Iris pigment epithelial cell (primary cell): ENCODE measurements at regions not wholly inside any gene's neighbourhood (a gene's known extent, or its start where the extent isn't known, plus 50 kb on each side); places are given as distances from the start of the nearest gene placed in this dataset.
"Not testable (repeated sequence)": the region's sequence is repeated elsewhere in the genome, so short reads cannot be mapped to it uniquely, and the experiment has no call there.

Source experiments
- DNase-seq: peaks from one replicate; pipeline ENCODE4 v3.0.0-alpha.2; 2011; ENCODE audit warnings: low read depth

DNA sequence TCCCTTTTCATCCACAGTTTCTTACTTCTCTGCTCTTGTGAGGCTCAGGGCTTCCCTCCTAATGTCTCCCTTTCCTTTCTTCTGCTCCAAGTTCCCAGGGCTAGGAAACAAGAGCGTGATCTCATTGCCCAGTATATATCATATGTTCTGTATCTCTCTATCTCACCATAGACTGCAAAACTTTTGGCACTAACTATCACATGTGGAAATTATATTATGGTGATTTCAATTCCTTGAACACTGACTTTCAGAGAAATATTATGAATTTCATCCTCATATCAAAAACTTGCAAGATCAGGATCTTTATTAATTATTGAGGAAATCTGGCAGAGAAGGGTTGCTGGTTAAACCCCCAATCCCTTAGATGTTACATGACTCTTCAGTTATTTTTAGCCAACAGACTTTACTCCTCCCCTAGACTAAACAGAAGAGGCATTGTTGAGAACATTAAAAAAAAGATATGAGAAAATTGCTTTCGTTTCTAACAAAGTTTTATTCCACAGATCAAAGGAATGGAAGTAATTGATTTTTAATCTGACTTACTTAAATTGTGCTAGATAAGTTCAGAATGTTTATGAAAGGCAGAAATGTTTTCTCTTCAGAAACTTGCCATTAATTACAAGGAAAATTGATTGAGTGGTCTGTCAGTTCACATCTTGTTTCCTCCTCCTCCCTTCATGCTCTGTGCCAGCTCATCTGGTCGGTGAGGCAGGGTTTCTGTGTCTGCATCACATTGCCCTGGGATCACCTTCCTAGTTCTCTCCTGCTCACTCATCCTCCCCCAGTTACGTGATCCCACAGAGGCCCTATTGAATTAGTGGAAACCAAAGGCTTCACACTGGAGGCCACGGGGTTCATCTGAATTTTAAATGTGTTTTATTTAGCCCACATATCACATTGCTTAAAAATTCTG, 378.5 kb downstream of the LMO7 start:
- DNase-seq, result peak; percentile 80

DNA sequence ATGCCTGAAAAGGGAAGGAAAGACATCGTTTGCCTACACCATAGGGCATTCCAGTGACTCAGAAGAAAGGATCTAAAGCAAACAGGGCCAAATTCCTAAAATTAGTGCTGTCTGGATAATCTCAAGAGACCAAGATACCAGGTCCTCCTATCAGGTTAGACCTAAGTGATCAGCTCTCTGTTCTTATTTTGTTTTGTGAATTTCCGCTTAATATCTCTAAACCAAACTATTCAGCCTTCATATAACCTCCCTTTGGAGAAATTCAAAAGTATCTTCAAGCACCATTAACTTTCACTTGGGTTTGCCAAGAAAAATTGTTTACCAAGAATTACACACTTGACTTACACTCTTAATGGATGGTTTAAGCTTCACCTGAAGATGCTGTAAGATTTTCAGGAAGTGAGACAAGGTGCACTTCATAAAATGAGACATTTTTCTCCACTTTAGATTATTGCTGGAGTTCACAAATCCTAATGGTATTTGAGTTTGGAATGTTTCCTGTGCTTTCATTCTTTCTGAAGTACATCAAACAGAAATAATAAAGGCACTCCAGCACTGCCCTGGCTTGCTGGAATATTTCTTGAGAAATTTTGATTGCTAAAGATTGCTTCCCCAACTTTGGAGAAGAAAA, 376.1 kb downstream of the LMO7 start:
- peak; percentile 64 for DNase-seq

DNA sequence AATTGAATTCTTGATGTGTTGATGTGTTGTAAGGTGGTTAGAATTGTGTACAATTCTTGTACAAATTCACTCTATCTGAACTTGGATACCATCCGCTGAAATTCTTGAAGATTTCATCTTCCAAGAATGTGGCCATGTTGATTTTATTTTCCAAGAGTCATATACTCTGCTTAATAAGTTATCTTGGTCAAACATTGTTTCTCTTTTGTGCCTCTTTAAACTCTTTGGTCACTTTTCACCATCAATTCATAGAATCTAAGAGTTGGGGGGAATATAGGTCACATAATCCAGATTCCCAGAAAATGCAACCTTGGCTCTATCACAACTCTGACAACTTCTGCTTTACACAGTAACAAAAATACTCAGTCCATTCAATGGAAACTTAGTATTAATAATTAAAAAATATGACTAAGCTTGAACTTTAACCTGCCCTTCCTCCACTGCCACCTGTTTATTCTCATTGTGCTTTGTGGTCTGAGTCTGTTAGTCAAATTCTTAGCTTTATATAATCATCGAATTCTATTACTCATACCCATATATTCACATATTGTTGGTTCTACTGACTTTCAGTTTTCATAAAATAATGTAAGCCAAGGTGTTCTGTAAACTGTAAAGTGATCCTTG, 373.2 kb downstream of the LMO7 start:
- peak; percentile 74 for DNase-seq

DNA sequence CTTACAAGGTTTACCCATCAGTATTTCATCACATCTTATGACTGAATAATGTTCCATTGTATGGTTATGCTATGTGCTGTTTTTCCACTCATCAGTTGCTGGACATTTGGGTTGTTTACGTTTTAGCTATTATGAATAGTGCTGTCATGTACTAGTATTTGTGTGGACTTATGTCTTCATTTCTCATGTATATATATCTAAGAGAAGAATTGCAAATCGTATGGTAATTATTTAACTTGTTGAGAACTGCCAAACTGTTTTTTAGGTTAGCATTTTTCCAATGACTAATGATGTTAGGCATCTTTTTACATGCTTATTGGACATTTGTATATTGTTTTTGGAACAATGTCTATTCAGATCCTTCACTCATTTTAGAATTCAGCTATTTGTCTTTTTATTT, 368.3 kb downstream of the LMO7 start:
- peak; percentile 73 for DNase-seq

DNA sequence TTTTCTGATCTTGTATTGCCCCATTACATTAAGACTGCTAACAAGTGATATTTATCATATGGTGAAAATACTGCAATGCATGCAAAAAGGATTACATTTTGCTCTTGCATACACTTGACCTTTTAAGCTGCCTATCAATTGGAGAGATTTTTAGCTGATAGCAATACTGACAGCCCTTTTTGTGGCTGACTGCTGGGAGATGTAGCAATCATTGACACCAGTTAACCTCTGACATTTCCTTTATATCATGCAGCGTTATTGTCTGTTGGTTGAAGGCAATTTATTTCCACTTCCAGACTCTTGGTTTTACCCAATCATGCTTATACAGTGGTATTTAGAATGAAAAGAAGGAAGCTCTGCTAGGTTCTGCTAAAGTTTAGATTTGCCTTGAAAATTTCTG, 364.0 kb downstream of the LMO7 start:
- DNase-seq, result no peak

DNA sequence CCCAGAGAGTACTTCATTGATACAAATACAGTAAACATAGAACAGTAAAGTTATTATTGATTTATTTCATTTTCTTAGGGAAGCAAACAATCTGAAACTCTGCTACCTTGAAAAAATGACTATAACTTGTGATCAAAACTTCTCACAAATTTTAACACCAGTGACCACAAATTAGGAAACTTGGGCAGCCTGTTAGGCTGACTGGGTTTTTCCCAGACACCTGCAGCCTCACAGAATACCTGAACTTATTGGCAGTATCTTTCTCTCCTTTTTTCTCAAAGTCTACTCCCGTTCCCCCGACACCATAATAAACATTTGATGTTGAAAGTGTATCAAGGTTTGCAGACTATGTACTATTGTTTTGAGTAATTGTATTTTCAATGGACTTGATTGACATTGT, 360.5 kb downstream of the LMO7 start:
- DNase-seq, result no peak

DNA sequence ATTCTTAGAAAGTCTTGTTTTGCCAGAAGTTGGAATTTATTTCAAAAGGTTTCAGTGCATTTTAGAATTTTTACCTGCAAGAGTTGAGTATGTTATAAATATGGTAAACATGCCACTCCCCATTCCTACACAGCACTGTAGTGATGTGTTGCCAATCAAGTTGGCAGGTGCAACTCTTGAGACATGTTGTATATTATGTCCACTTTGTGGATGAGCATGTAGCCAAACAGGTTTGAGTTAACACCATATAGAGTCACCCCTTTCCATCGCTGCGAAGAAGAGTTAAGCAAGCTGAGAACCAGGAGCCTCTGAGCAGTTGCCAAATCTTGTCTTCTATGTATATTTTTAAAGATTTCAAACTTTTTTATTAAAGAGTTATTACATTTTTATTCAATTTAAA, 359.8 kb downstream of the LMO7 start:
- DNase-seq, result no peak

DNA sequence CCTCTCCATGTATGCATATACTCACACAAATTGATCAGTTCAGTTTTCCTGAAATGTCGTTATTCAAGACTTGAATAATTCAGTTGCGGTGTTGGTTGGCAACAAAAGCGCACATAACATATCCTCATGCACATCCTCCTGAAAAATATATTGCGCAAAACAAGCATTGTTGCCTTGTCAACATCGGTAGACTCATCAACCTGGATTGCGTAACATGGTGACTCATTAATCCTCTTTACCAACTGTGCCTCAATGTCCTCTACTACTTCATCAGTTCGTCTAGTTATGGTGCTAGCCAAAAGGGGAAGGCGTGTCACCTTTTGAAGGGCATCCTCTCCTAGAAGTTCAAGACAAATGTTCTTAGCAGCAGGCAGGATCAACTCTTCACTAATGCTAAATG, 357.7 kb downstream of the LMO7 start:
- peak; percentile 50 for DNase-seq

DNA sequence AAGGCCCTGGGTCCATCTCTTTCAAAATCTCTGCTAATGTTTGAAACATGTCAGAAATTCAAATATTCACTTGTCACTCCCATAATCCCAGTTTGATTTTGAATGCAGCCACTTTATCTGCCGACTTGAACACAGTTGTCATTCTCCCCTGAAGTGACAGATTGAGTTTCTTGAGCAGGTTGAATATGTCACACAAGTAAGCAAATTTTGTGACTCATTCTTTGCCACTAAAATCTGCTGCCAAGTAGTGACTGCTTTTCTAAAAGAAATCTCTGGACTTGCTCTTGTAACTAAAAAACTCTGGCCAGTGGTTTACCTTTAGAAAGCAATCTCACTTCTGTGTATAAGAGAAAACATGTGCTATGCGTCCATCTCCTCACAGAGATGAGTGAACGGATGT, 357.1 kb downstream of the LMO7 start:
- no peak for DNase-seq

DNA sequence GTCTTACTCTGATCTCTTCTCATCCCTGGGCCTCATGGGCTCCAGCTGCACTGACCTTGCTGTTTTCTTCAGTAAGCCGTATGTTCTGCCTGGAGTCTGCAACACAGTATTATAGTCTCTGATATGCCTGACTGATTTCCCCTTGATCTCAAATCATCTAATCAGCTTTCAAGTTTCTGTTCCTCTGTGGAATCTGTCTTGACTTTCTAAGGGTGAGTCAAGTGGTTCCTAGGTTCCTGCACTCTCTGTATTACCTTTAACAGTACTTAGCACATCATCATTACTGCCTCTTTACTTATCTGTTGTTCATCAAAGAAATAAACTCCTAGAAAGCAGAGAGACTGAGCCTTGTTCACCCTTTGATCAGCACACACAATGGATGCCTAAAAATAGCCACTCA, 350.7 kb downstream of the LMO7 start:
- DNase-seq, result no peak

DNA sequence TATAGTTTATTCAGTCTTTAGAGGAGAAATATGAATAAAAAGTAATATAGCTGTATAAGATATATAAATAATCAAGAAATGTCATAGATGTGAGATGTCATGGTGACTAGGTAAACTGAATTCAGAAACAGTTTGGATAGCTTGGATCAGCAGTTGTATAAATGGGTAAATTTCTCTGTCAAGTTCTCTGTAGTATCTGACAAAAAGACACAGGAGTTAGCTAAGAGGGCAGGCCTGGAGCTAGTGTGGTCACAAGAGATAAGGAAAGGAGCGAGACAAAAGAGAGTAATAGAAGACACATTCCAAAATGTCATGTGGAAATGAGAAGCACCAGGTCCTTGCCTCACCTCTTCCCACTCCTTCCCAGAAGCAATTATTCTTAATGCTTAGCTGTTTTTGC, 349.0 kb downstream of the LMO7 start:
- DNase-seq, result no peak

DNA sequence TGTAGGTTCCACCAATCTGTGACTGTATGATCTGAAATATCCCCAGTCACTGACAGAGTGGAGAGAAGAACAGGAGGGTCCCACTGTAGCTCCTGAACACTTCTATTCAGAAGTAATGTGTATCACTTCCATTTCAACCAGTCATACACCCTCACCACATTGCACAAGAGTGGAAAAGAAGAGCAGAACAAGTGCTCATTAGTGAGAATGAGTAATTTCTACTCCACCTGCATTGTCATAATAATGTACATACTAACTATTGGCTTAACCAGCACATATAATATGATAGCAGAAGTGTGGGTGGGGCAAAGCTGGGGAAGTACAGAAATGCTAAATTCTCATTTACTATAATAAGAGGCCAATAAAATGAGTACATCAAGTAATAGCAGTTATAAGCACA, 342.7 kb downstream of the LMO7 start:
- DNase-seq, result no peak

DNA sequence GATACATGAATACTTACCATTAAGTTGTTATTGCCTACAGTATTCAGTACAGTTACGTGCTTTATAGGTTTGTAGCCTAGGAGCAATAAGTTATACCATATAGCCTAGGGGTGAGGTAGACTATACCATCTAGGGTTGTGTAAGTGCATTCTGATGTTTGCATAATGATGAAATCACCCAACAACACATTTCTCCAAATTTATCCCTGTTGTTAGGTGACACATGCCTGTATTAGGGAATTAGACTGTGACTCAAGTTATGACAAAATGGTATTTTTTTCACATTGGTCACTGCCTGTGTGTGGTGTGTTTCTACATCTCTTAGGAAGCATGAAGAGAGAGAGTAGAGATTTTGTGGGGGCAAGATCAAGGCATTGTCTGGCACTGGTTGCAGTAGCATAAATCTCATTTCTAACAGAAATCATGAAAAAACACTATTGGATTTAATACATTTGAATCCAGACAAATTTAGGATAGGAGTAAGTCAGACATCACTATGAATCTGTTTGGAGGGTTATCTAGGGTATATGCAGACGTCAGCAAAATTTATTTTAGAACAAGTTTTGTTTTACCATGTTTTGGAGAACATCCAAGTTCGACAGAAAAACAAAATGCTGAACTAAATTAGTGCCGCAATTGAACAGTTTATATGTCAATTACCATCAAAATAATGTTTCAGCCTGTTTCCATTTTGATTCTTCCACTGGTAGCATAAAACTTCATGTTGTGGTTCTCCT, 332.1 kb downstream of the LMO7 start:
- peak; percentile 8 for DNase-seq

DNA sequence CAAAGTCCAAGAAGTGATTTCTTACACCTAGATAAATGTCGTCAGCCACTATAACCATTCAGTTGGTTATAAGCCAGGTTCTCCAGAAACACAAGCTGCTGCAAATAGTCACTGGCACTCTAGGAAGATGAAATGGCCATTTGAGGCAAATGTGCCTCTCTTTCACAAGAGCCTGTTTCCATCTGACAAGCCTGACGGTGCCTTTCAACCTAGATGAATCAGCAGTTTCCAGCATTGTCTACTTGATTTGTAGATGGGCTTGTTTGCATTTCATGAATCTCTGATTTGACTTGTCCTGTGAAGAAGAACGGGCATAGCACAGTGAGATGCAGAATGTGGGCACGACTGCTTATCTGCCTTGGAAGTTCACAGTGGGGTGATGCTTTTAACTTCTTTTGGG, 327.2 kb downstream of the LMO7 start:
- DNase-seq, result peak; percentile 22

DNA sequence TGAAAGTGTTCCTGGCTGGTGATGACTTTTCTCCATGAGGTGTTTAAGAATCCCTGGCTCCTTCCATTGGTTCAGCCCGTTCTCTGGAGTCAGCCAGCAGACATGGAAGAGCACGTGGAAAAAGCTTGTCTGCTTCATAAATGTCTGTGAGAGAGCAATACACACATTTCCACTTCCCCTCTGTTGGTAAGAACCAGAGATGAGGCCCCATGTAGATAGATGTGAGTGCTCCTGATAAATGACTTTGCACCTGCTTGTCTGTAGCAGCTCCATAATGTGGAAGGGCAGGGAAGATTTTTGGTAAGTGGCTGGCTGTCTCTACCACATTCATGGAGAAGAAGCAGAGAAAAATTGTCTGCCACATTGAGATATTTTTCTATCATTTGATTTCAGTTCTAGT, 325.8 kb downstream of the LMO7 start:
- DNase-seq, result no peak

DNA sequence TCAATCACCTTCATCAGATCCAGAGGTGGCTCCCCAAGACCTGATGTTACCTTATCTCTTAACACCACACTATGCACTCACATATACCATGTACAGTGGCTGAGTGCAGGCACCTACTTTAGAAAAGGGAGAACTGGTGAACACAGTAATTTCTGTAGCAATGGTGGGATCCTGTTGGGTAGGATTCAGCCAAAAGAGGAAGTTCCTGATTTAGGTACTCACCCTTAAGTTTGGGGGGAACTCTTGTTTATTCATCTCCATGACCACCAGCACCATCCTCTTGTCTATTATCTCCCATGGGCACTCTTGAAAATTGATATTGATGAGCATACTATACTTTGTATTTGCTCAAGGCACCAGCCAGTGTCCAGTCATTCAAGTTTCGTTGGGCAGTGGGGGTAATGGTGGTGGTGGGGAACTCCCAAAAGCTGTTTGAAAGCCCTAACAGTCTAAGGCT, 324.4 kb downstream of the LMO7 start:
- DNase-seq, result no peak

DNA sequence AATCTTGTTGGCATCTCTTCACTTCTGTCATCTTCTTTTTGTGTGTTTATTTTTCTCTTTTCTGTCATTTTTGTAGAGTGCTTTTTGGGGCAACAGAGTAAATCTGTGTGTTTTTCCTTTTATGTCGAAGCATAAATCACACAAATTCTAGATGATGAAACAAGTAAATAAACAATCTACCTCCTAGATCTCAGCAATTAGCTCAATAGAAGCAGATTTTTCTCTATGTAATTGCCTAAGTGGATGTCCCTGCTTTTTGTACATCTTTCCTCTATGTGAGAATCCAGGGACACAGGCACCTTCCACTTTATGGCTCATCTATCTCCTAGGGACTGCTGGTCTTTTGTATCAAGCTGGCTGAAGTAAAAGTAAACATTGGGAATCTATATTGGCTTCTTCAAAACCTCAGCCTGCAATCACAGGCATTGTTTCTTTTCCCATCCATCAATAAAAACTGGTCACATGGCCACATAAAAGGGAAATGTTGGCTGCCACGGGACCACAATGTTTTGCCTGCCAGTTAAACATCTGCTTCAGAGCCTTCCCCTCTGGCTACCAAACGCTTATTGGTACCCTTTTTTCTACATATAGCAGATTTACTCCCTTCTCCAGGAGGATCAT, 323.8 kb downstream of the LMO7 start:
- no peak for DNase-seq

DNA sequence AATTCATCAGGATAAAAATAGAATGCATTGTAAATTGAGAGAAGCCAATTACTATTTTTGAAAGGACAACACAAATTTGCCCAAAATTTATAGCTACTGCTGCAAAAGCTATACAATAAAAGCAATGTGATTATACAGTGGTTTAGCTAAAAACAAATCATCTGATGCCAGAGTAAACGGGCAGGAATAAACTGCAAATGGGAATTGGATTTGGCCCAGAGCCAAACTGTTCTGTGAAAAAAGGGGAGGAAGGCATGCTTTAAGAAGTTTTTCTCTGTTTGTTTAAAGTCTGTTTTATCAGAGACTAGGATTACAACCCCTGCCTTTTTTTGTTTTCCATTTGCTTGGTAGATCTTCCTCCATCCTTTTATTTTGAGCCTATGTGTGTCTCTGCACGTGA, 317.5 kb downstream of the LMO7 start:
- not testable (repeated sequence) for DNase-seq

DNA sequence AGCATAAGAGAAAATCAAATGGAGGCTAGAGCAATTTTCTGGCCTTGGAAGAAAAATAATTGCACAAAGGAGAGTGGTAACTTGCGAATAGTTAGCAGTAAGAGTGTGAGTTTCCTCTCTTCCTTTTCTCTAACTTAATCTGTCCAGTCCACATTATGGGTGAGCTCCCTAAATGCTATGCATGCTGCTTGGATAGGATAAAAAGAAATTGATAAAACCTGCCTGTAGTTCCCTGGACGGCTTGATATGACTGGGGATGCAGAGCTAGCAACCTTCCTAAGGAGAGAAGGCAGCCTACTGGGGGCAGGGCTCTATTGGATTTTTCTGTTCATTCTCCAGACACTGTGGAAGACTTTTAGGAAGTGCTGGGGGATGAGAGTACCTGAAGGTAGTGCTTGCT, 311.3 kb downstream of the LMO7 start:
- no peak for DNase-seq

DNA sequence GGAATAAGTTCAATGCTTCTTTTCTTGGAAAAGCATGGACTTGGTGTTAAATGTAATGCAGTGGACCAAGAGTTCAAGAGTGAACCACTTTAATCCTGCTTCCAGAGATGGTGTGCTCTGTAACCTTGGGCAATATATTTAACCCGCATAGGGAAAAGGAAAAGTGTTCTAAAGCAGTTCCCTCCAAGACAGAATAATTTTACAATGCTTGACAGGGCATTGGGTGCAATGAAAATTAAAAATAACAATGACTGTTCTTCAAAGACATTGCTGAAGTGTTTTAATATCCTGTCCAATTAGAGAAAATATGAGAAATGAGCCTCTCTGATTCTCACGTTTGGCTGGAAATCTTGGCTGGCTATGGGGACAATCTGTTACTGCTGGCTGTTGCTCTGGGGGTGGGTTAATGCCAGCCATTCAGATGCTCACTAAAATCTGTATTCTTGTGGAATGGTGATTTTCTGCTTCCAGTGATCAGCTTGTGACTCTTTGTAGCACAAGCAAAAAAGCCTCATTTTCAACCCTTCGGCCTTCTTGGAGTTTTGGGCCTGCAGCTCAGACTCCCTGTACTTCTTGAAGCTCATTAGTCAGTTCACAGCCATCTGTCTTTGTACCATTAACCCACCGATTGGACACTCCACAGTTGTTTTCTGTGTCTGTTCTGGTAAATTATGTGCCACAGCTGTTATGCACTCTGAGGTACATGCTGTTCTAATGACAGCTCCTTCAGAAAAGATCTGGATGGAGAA, 310.6 kb downstream of the LMO7 start:
- DNase-seq, result no peak

DNA sequence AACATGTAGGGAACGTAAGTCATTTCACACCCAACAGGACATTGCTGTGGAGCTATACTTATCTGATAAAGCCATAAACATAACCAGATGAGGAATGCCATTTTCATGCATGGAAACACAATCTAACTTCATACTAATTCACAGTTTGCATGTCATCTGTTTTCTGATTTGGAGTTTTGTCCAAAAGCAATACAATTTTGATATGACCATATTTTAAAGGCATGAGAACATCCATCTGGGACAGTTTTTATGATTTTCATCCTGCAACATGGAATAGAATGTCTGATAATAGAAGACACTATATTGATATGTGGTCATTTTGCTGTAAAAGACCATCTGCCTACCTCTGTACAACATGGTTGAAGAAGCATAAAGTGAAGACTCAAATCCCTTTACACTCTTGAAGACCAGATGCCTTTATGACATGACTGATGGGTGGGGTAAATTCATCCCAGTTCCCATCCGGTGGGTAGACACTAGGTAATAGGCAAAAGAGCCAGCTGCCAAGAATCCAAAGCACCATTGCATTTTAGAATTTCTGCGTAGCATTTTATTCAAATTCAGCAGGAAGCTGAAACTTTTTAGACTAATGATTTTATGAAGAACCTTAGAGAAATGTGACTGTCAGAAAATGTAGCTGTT, 309.8 kb downstream of the LMO7 start:
- DNase-seq, result no peak
